GM19452 (cell line): ENCODE measurements at regions not wholly inside any gene's neighbourhood (a gene's known extent, or its start where the extent isn't known, plus 50 kb on each side); places are given as distances from the start of the nearest gene placed in this dataset.
A peak's percentile ranks its signal among the peaks of the same experiment; 100 is the strongest.

Source experiments
- ATAC-seq: cut with Tn5 transposase; IDR thresholded peaks from one replicate; pipeline ENCODE4 v1.9.1; 2021; ENCODE audit not compliant: unreplicated experiment

DNA sequence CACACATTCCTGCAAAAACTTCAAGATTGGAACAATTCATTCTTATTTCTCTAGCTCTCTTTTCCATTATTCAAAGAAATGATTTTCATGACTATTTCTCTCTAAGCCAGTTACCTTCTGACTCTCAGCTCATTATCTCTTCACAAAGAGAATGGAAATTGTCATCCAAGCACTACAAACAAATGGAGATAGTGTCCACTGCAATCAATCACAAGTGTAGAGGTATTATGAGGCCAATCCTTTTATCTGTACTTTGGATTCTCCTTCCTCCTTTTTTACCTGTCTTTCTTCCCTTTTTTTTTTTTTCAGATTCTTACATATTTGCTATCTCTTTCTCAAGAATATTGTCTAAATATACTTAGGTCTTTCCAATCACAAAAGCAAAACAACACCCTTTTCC is 497.7 kb upstream of the MEF2C start:
- ATAC-seq = no peak

DNA sequence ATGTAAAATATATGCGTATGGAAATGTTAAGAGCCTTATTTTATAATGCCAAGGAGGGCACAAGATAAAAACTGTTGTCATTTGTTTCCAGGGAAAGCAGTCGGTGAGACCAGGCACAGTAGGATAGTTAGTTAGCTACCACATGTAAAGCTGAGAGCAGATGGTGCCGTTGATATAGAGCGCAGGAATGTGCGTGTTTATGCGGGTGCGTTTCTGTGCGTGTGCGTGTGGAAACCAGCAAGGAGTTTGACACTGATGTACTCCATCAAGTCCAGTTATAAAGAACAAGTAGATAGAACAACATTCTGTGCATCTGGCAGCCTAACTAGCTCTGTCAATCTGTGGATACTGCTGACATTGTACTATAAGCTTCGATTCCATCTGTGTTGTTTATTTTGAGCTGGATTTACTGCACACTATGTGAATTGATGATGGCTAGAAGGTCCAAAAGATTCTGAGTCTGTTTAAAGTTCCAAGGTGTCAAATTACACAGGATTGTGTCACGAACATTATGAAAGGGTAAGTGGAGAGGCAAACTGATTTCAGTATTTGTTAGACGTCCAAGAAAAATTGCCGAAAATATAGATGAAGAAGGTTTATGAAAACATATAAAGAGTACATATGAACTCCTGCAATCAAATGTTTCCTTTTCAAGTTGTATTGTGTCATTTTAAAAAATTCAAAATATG is 494.9 kb upstream of the MEF2C start:
- ATAC-seq = no peak

DNA sequence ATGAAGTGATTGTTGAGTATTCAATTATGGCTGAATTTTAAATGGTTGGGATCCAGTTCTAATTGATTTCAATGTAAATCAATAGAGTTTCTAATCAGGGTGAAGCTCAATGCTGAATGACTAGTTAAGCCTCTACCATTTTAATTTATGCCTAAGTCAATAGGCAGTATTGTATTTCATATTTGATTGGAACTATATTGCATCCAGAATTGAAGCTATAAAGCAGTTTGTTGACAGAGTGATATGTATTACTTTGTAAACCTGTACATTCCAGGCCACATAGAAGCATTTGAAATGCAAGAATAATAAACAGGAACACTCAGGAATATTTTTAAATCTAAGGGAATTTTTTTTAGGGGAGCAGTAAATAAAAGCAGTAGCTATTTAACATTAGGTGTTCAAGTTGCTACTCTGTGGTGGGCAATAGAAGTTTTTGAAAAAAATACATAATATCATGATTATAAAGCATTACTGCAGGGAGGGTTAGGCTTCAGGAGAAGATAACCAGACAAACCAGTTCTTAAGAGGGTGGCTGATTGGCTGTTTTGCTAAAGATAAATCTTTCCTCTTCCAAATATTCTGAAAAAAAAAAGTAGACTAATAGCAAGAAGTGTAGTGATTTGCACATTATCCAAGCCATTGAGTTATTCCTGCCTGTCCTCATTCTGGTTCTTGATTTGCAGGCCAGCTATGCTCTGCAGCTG is 492.0 kb upstream of the MEF2C start:
- ATAC-seq = no peak

DNA sequence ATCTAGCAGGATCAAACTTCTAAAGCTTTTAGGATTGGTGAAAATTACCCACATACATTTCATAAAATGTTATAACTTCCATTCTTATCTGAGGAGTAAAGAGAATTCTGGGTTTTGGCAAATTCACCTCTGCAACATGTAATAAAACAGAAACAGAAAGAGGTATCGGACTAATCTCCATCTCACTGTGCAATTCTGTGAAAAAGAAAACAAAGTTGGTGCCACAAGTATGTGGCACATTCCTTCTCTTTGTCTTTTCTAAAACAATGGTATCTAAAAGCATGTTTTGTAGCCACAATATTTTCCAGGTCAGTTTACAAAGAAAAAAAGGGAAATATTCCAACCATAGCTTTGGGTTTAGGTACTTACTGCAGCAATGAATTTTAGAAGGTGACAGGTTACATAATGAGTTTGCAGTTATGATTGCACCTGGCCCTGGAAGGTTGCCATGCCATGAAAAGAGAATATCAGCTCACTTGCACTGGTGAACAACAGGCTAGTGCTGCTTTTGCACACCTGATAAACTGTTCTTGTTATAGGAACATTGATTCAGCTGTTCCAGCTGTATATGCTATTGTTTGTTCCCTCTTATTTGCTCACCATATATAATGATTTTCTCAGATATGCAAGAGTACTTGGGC is 491.3 kb upstream of the MEF2C start:
- no peak for ATAC-seq

DNA sequence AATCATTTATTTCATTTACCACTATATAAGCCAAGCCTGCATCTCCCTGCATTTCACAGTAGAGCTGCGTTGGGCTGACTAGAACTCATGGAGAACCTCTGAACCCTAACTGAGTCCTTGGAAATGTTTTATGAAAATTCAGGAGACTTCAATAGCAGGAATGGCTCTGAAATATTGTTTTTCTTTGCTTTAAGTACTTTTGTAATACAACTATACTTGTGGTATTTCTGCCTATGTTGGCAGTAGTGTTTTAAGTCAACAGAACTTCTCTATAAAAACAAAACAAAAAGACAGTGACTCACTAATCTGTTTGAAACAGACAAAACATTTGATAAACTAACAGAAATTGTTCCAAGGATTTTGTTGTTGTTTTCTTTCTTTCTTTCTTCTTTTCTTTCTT is 489.2 kb upstream of the MEF2C start:
- no peak for ATAC-seq

DNA sequence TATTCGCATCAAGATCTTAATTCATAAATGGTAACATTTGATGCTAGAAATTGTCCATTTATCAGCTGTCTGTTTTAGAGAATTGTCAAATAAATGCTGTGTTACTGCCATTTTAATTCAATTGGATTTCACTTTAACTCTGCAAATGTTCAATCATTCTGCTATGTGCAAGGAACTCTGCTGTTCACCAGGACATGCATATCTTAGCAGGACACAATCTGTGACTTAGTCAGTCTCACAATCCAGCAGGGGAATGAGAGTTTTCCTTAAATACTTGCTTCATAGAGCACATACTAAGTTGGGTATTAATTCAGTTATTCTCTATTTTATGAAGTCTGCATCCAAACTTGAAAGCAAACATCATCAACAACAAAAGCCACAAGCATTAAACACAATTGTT is 488.7 kb upstream of the MEF2C start:
- no peak for ATAC-seq

DNA sequence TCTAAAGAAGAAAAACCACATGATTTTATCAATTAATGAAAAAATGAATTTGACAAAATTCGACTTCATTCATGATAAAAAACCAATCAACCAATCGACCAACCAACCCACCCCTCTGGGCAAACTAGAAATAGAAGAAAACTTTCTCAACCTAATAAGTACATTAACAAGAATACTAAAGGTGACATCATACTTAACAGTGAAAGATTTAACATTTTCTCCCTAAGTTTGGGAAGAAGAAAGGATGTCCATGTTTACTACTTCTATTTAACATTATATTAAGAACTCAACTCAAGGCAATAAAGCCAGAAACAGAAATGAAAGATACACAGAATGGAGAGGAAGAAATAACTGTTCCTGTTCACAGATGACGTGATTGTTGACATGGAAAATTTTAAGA is 476.1 kb upstream of the MEF2C start:
- no peak for ATAC-seq

DNA sequence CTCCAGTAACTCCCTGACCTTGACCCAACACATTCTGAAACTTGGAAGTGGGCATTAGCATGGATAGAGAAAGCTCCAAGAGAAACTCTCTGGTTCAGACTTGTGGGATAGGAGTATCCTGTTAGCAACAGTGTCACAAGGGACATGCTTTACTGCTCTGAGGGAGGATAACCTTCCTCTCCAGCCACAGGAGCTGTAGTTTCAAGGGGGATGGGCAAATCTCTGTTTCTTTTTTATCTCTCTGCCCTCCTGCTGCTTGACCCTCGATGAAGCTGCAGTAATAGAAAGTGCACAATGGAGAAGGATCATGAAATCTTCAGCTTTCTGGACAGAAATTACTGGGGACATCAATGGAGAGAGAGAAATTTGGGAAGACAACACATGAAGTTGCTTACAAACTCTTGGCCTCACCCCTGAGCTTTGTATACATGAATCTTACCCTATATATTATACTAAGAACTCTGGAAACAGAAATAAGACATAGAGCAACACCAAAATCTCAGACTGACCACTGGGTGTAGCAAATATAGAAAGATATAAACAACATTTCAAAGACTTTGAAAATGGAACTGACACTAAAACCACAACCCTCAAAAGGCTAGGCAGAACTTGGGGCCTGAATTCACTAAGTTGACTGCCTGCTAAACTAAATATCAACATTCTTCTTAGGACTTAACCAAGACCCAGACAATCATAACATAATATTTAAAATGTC is 471.0 kb upstream of the MEF2C start:
- no peak for ATAC-seq

DNA sequence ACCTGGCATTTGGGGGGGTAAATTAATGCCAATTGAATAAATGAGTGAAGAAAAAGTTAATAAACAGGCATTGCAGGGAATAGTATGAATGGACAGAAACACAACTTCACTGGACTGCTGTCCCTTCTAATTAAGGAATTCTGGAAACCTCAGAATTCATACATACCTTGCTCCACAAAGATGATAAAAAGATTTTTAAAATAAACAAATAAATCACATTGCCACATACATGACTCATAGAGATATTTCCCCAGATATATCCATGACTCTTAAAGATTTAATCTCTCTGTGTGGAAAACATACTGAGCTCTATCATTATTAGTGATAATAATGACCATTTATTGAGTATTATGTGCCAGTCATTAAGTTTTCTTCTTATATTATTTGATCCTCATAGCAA is 469.0 kb upstream of the MEF2C start:
- ATAC-seq = no peak

DNA sequence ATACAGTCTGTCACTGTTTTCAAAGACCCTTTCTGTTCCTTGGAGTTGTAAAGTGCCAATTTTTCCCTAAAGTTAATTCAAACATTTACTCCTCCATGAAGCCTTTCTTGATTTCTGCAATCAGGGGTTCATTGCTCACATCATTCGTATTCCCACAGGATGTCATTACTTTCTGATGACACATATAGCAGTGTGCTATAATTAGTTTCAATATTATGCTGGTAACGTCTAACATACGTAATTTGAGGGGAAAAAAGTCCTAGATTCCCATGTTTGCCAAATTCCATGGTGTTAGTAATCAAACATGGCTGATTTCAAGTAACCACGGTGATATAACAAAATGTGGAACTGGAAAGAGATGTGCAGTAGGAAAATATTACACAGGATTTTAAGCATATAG is 468.2 kb upstream of the MEF2C start:
- no peak for ATAC-seq

DNA sequence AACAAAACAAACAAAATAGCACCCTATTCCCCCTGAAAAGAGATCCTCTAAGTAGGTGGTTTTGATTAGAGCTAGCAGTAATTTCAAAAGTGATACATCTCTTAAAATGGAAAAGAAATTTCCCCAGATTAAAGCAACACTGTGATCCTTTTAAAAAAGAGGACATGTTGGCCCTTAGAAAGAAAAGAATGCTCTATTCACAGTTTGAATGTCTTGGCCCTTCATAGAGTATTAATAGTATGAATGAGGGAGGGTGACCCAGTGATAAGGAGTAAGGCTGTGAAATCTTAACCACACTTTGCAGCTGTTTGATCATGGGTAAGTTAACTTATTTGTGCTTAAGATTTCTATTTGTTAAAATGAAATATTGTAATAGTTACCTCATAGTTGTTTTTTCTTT is 467.7 kb upstream of the MEF2C start:
- ATAC-seq = no peak

DNA sequence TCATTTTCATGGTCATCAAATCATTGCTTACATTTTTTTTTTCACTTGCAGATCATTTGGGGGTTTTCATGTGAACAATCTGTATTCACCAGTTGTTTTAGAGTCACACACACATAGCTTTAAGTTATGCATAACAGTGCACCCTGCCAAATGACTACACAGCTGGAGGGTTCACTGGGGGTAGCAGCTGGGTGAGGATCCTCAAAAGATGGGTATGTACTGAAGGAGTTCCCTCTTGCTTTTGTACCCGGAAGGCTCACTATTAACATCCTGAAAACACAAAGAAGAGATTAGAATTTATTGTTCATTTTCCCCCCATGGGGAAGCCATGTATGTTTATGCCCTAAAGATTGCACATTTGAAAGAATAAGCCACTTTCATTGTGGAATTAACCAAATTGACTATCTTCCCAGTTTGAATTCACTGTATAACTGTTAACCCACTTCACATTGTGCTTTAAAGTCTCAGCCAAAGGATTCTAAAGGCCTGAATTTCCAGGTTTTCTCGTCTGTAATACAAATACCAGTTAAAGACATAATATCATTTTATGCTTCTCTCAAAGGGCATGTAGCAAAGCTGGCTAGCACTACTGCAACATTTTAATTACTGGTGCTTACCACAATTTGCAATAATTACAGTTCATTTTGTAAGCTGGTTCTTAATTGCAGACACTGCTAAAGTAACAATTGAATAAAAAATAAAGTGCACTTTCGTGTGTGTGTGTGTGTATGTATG is 466.4 kb upstream of the MEF2C start:
- ATAC-seq = no peak

DNA sequence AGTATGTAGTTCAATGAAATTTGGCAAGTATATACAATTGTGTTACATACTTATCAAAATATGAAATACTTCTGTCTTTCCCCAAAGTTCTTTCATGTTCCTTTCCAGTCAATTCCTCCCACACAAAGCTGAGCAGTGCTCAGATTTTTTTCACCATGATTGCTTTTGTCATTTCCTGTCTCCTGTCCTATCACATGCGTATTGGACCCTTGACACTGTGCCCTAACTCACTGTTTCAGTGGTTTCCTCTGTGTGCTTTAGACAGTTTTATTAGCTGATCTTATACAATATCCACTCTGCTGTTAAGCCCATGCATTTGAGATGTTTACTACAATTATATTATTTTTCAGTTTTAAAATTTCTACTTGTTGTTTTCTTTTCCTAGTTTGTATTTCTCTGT is 463.6 kb upstream of the MEF2C start:
- ATAC-seq = no peak

DNA sequence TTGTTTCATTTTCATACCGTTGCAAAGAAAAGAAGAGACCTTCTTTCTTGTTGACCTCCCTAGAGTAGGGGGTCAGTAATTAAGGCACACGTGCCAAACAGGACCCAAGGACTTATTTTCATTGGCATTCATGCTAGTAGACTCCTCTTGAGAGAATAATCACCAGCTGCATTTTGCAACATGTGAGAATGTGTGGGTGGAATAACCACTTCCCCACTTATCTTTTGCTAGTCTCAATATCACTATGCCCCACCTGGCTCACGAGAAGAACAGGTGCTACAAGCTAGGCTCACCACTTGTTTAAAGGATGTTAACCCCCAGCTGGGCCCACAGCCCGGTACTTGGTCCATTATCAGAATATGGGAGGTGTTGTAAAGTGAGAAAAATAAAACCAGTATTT is 460.7 kb upstream of the MEF2C start:
- ATAC-seq = peak; percentile 91

DNA sequence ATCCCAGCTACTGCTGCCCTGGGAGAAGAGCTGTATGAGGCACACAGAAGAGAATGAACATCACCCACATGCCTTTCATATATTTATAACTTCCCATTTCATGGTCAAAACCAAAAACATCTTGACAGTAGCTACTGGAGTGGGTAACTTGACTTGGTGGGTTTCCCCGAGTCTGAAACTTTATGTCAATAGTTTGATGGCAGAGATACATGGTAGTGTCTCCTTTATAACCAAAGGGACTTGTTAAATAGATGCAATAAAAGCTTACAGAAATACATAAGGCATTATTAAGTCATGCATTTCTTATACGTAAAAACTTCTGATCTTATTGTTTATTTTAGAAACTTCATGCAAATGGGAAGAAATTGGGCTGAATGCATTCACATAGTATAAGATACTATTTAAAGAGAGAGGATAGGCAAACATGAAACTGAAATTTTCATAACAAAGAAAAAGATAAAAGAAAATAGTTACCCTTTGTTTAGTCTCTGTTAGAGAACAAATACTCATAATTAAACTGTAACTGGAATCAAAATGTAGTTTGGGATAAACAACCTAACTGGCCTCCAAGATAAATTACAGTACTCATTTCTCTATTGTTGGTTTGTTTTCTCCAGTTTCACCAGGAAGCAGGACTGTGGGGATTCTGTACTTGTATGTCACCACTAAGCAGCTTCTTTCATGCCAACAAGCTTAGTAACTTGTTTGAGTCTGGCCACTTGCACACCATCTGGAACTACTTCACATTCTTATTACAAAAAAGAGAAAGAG is 459.3 kb upstream of the MEF2C start:
- no peak for ATAC-seq

DNA sequence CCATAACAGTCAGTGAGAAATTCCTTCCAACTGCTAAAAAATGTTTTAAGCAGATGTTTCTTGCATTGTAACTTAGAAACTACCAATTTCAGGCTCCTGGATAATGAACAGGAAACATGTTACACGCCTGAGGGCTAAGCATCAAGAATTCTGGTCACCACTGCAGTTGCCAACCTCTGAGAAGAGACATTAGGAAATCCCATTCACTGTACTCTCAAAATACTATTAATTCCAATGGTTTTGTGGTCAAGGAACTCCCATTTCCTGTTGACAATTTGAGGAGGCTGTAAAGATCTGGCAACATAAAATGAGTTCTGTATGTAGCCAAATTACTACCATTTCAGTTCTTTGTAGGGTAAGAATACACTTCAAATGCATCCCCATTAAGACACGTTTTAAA is 456.0 kb upstream of the MEF2C start:
- no peak for ATAC-seq

DNA sequence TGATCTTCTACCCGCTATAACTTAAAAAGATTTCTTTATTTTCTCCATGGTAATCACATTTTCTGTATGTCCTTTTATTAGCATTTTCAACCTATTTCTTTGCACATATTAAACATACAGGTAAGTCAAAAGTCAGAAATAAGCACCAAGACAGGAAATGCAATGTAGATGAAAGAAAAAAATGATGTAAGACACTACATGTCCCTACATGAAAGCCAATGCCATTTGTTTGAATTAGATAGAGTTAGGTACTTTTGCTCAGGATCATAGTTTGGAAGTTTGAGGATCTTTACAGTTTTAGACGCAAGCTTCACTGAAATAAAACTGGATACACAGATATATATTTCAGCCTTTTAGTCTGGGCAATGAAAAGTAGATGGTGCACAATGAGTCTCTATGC is 453.1 kb upstream of the MEF2C start:
- no peak for ATAC-seq

DNA sequence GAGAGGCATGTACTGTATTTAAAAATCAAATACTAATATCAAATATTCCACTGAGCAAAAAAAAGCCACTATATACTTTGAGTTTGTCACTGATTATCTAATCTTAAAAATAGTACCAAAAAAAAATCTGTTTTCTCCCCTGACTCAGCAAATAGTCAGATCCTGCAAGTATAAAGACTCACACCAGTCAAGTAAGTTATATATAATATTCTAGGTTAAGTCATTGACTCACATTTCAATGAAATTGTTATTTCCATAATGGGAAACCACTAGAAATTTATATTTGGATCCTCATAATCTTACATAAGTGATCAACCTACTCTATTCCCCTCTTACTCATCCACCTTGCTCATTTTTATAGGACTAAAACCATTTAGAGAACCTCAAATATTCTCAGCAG is 447.2 kb upstream of the MEF2C start:
- ATAC-seq = no peak

DNA sequence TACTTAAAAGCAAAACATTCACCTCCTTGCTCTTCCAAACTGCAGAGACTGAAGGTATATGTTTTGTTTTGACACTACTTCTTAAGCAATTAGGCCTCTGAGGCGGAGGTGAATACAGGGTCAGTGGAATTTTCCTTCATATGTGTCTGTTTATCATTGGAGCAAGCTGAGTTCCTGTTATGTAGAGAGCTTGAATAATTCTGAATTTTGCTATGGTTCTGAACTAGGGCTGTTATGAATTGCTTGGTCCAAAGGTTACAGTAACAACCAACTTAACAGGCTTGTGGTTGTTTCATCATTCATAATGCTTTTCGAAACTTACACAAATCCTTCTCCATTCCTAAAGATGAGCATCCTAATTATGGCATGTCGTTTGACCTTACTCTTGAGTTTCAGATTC is 444.6 kb upstream of the MEF2C start:
- ATAC-seq = no peak

DNA sequence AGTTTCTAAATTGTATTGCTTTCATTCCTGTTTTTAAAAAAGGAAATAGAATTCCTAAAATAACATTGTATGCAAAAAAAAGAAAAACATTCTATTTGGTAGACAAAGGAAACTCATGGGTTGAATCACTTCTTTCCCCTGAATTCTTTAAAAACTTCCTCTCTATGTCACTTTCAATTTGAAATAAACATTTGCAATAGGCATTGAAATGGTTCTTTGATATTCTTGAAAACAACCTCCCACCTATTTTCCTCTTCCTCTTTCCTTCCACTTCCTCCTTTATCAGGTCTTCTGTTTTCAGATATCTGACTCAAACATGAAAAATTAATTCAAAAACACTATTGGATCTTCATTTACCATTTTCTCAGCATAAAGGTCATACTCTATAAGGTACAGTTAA is 442.0 kb upstream of the MEF2C start:
- ATAC-seq = no peak
